NOMO-1 treated with DMSO at 0.1 percent for 48 hours (cell line): ENCODE measurements at regions not wholly inside any gene's neighbourhood (a gene's known extent, or its start where the extent isn't known, plus 50 kb on each side); places are given as distances from the start of the nearest gene placed in this dataset.
"Not testable (repeated sequence)": the region's sequence is repeated elsewhere in the genome, so short reads cannot be mapped to it uniquely, and the experiment has no call there.

Source experiments
- DNase-seq: peaks from one replicate; lab custom pipeline; 2025; ENCODE audit not compliant: unreplicated experiment; lab: John Stamatoyannopoulos, UW

GRCh38 chr17:77819497-77819896, 139.0 kb upstream of the TNRC6C start:
- no peak for DNase-seq

- no peak for DNase-seq
Measured at GRCh38 chr17:77821114-77821513, 137.4 kb upstream of the TNRC6C start.

- DNase-seq, result no peak
Measured at GRCh38 chr17:77822302-77823030, 136.0 kb upstream of the TNRC6C start.

GRCh38 chr17:77824102-77824779, 134.3 kb upstream of the TNRC6C start:
- no peak for DNase-seq

DNA sequence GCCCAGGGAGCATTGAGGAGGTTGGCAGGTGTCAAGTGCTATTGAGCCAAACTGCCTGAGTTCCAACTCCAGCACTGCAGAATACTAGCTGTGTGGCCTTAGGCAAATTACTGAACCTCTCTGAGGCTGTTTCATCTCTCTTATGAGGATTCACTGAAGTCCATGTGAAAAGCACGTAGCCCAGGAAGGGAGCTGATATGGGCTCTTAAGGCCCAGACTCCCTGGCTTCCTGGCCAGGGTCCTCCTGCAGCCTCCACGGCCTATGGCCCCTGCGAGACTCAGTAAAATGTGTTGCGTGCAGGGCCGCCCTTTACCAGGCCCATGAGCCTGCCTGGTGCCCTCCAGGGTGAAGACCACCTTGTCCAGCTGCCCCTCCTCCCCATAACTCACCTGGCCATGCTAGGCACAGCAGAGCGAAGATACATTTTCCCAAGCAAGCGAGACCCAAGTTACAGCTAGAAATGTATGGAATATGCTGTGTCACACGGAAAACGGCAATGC, 133.7 kb upstream of the TNRC6C start:
- DNase-seq, result no peak

- DNase-seq, result no peak
Measured at GRCh38 chr17:77825621-77826020, 132.9 kb upstream of the TNRC6C start.

DNA sequence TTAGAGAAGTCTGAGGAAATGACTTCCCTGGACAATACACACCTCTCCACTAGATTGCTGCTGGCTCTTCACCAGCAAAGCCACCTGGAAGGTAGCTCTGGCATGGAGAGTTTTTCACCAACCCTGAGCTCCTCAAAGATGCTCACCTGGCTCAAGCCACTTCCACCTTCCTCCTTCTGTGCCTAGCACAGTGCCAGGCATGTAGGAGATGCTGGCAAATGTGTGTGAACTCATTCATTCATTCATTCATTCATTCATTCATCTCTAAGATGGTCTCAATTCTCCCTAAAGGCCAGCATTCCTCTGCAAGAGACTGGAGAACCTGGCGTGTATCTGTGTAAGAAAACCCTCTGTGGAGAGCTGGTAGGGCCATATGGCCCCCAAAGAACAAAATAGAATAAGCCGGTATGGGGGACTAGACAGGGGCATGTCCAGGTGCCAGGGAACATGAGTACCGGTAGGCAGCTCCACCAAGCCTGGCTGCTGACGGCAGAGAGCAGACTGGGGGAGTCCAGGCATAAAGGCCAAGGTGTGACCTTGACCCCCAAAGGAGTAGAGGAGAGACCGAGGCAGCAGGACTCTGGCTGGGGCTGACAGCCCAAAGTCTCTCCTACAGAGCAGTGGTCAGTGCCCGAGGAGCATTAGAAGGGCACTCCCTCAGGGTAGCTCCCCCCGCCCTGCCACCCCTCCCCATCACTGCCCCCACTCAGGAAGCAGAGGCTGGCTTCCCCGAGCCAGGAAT, 132.2 kb upstream of the TNRC6C start:
- DNase-seq, result no peak

DNA sequence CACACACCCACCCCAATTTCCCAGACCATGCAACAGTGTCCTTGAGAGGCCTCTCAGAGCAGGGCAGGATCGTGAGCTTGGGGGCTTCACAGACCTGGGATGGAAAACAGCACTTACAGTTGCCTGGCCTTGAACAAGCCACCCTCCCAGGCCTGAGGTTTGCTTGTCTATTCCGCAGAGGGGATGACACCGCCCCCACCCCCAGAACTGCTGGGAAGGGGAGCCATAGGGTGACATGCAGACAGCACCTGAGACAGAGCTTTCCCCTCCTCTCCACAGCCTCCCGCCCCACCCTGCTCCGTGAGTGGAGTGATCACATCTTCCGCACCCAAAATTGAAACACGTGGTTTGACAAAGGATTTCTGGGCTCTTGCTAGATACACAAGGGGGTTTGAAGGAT, 131.5 kb upstream of the TNRC6C start:
- DNase-seq, result no peak

GRCh38 chr17:77827511-77827910, 131.0 kb upstream of the TNRC6C start:
- DNase-seq, result no peak

DNA sequence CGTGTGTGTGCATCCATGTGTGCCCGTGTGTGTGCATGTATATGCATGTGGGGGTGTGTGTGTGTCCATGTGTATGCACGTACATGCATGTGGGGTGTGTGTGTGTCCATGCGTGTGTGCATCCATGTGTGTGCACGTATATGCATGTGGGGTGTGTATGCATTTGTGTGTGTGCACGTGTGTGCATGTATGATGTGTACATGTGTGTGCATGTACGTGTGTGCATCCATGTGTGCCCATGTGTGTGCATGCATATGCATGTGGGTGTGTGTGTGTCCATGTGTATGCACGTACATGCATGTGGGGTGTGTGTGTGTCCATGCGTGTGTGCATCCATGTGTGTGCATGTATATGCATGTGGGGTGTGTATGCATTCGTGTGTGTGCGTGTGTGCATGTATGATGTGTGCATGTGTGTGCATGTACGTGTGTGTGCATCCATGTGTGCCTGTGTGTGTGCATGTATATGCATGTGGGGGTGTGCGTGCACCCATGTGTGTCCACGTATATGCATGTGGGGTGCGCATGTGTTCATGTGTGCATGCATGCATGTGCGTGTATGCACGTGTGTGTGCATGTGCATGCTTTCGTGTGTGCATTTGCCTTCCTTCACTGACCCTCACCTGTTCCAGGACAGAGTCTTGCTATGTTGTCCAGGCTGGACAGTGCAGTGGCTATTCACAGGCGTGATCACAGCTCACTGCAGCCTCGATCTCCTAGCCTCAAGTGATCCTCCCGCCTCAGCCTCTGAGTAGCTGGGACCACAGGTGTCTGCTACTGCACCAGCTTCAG, 129.6 kb upstream of the TNRC6C start:
- DNase-seq, result no peak

DNA sequence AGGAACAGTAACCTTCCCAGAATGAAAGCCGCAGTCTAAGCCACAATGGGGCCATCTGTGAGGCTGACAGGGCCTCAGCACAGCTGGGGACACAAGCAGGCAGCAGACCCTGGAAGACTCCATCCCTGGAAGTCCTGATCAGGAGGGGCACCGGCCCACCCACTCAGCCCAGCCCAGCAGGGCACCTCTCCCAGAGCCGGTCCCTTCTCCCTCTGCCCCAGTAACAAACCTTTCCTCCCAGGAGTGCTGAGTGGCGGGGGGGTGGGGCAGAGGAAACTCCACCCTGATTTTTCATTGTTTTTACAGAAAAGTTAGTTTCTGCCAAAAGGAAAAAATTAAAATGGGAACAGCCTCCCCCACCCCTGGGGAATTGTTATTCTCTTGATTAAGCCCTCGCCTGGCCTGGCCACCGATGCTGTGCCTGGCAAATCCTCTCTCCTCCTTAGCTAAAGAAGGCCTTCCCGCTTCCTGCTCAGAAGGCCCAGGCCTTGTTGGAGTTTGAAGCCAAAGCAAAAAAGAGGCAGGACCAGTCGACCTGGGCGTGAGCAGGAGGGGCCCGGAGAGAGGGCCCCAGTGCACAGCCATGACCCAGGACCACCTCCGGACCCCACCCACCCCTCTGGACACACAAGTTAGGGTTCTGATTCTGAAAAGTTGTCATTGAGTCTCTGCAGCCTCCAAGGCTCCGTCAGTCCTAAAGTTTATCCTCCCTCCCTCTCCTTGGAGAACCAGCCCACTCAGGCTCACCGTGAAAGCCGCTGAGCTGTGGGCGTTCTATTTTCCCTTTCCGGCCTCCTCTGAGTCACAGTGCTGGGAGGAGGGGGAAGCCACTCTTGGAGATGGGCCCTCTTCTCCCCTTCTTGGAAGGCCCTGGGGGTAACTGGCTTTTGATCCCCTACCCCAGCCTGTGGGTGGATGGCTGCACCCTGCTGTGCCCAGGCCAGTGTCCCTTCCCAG, 128.4 kb upstream of the TNRC6C start:
- DNase-seq, result no peak

- DNase-seq, result no peak
Measured at GRCh38 chr17:77830816-77831473, 127.6 kb upstream of the TNRC6C start.

GRCh38 chr17:77831474-77832179, 126.9 kb upstream of the TNRC6C start:
- no peak for DNase-seq

GRCh38 chr17:77832180-77832560, 126.3 kb upstream of the TNRC6C start:
- DNase-seq, result no peak

GRCh38 chr17:77833769-77834168, 124.7 kb upstream of the TNRC6C start:
- DNase-seq, result no peak

DNA sequence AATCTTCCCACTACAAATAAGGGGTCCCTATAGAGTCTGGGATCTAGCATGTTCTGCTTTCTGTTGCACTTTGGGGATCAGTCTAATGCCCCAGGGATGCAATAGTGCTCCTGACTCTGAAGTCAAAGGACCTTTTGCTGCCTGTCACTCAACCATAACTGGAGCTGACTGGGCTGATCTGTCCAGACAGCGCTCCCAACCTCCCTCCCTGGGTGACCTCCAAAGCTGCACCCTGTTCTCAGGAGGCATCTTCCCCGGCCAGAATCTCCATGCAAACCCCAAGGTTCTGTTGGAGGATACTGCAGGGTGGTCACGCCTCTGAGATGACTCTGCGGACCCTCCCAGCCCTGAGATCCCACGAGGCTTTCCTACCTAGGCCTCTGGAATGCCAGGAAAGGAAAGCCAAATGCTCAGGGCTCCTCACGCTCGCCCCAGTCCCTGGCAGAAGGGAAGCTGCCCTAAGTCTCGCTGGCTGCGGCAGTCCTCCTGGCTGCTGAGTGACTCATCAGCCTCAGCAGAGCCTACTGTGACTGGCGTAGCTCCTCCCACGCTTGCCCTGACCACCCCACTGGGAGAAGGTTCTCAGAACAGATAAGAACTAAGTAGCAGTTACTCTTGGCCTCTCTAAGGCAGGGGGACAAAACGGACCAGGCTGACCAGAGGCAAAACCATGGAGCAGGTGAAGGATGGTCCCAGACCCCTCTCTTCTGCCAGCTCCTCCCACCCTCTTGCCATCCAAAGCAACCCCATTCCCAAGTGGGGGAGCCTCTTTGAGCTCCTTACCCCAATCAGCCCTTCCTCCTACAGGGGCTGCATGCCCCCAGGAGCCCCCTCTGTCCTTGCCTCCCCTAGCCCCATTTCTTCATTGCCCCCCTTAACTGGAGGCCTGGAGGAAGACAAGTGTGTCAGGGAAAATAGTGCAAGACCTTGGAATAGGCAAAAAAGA, 124.1 kb upstream of the TNRC6C start:
- peak; percentile 79 for DNase-seq

- DNase-seq, result no peak
Measured at GRCh38 chr17:77836557-77837041, 121.9 kb upstream of the TNRC6C start.

DNA sequence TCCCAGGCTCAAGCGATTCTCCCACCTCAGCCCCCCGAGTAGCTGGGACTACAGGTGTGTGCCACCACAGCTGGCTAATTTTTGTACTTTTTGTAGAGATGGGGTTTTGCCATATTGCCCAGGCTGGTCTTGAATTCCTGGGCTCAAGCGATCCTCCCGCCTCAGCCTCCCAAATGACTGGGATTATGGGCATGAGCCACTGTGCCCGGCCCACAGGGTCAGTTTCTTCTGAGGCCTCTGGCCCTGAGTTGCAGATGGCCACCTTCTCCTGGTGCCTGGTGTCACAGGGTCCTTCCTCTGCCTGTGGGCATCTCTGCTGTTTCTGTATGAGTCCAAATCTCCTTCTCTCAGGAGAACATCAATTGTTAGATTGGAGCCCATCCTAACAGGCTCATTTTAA, 121.4 kb upstream of the TNRC6C start:
- DNase-seq, result not testable (repeated sequence)
